WTC11 (cell line): ENCODE measurements at regions not wholly inside any gene's neighbourhood (a gene's known extent, or its start where the extent isn't known, plus 50 kb on each side); places are given as distances from the start of the nearest gene placed in this dataset.

Experiments
- ATAC-seq: fragments of 200-7000 bp; cut with Tn5 transposase; 2 replicates; pipeline ENCODE4 v1.10.0; 2021; ENCODE audit warnings: mild to moderate bottlenecking, moderate library complexity
- CTCF ChIA-PET: fragments of 300-600 bp; sonication (Branson Sonifier 250); formaldehyde crosslinking; loops from one replicate; lab custom pipeline; 2021; ENCODE audit warnings: antibody characterized with exemption; lab: Charles Lee
- POLR2A ChIA-PET: fragments of 350-600 bp; sonication (Branson Sonifier 250); formaldehyde crosslinking; loops from one replicate; lab custom pipeline; 2021; ENCODE audit warnings: antibody characterized with exemption; lab: Charles Lee
- DNase-seq: peaks from one replicate; pipeline ENCODE4 v3.0.0; 2021; ENCODE audit warnings: low spot score
- H3K27ac Mint-ChIP-seq: 2 replicates; pipeline ENCODE4 v1.8.0; 2021; ENCODE audit warnings: mixed read lengths
- H3K27me3 Mint-ChIP-seq: 2 replicates; pipeline ENCODE4 v1.8.0; 2021; ENCODE audit warnings: low read depth, mild to moderate bottlenecking, moderate library complexity, mixed read lengths
- H3K36me3 Mint-ChIP-seq: 2 replicates; pipeline ENCODE4 v1.8.0; 2021; ENCODE audit warnings: mixed read lengths
- H3K4me1 Mint-ChIP-seq: 2 replicates; pipeline ENCODE4 v1.8.0; 2022; ENCODE audit warnings: mixed read lengths
- H3K4me3 Mint-ChIP-seq: 2 replicates; pipeline ENCODE4 v1.8.0; 2021; ENCODE audit warnings: mild to moderate bottlenecking, moderate library complexity, mixed read lengths
- H3K9me3 Mint-ChIP-seq: 2 replicates; pipeline ENCODE4 v1.8.0; 2021; ENCODE audit warnings: mixed read lengths
- ATF1 ChIP-seq: sonication (generic); formaldehyde crosslinking; IDR thresholded peaks from 2 replicates; pipeline ENCODE4 v1.8.1; 2023; ENCODE audit warnings: mild to moderate bottlenecking, moderate library complexity, missing genetic modification reagents
- CBFB ChIP-seq: sonication (generic); formaldehyde crosslinking; IDR thresholded peaks from 2 replicates; pipeline ENCODE4 v1.8.1; 2022; ENCODE audit warnings: mild to moderate bottlenecking, low read depth, missing genetic modification reagents
- CREM ChIP-seq: sonication (generic); formaldehyde crosslinking; IDR thresholded peaks from 2 replicates; pipeline ENCODE4 v1.8.1; 2022; ENCODE audit warnings: mild to moderate bottlenecking, missing genetic modification reagents, moderate library complexity
- FOXJ3 ChIP-seq: sonication (generic); formaldehyde crosslinking; IDR thresholded peaks from 2 replicates; pipeline ENCODE4 v1.9.0; 2021; ENCODE audit warnings: missing genetic modification reagents, mild to moderate bottlenecking, borderline replicate concordance
- FOXP1 ChIP-seq: sonication (generic); formaldehyde crosslinking; IDR thresholded peaks from 2 replicates; pipeline ENCODE4 v1.8.0; 2022; ENCODE audit warnings: missing genetic modification reagents, mild to moderate bottlenecking, moderate library complexity, borderline replicate concordance
- GTF2I ChIP-seq: fragments of 250-450 bp; sonication (Bioruptor Pico); conservative IDR thresholded peaks from 2 replicates; pipeline ENCODE4 v1.4.0; 2021; ENCODE audit warnings: mild to moderate bottlenecking
- JAZF1 ChIP-seq: fragments of 250-450 bp; sonication (Bioruptor Pico); IDR thresholded peaks from 2 replicates; pipeline ENCODE4 v1.9.0; 2021; ENCODE audit warnings: moderate library complexity, mild to moderate bottlenecking, inconsistent platforms
- KAT7 ChIP-seq: sonication (generic); formaldehyde crosslinking; IDR thresholded peaks from 2 replicates; pipeline ENCODE4 v1.8.1; 2023; ENCODE audit warnings: missing genetic modification reagents, mild to moderate bottlenecking, borderline replicate concordance
- NFATC4 ChIP-seq: fragments of 250-450 bp; sonication (Bioruptor Pico); IDR thresholded peaks from 2 replicates; pipeline ENCODE4 v1.9.0; 2021; ENCODE audit warnings: mild to moderate bottlenecking
- NFE2L1 ChIP-seq: sonication (generic); formaldehyde crosslinking; IDR thresholded peaks from 2 replicates; pipeline ENCODE4 v1.8.1; 2023; ENCODE audit warnings: missing genetic modification reagents
- NFYB ChIP-seq: sonication (generic); formaldehyde crosslinking; conservative IDR thresholded peaks from 2 replicates; pipeline ENCODE4 v1.8.0; 2022; ENCODE audit warnings: low read depth, missing genetic modification reagents
- NR1H2 ChIP-seq: sonication (generic); formaldehyde crosslinking; IDR thresholded peaks from 2 replicates; pipeline ENCODE4 v1.9.0; 2021; ENCODE audit warnings: mild to moderate bottlenecking, moderate library complexity, missing genetic modification reagents
- RELA ChIP-seq: sonication (generic); formaldehyde crosslinking; IDR thresholded peaks from 2 replicates; pipeline ENCODE4 v1.8.1; 2022; ENCODE audit warnings: missing genetic modification reagents, mild to moderate bottlenecking, borderline replicate concordance
- RORB ChIP-seq: fragments of 250-450 bp; sonication (Bioruptor Pico); IDR thresholded peaks from 2 replicates; pipeline ENCODE4 v1.9.0; 2021; ENCODE audit warnings: mild to moderate bottlenecking
- SP1 ChIP-seq: sonication (generic); formaldehyde crosslinking; conservative IDR thresholded peaks from 2 replicates; pipeline ENCODE4 v1.8.1; 2022; ENCODE audit warnings: missing genetic modification reagents
- TEAD1 ChIP-seq: sonication (generic); formaldehyde crosslinking; IDR thresholded peaks from 2 replicates; pipeline ENCODE4 v1.8.0; 2022; ENCODE audit warnings: mild to moderate bottlenecking, missing genetic modification reagents
- ZNF121 ChIP-seq: sonication (generic); formaldehyde crosslinking; IDR thresholded peaks from 2 replicates; pipeline ENCODE4 v1.8.0; 2023; ENCODE audit warnings: missing genetic modification reagents
- ZNF317 ChIP-seq: sonication (generic); formaldehyde crosslinking; IDR thresholded peaks from 2 replicates; pipeline ENCODE4 v1.8.1; 2023; ENCODE audit warnings: low read depth, mild to moderate bottlenecking, moderate library complexity, missing genetic modification reagents, borderline replicate concordance
- TF ChIP-seq, protein P1 (sequence below): sonication (generic); formaldehyde crosslinking; IDR thresholded peaks from 2 replicates; pipeline ENCODE4 v1.8.1; 2022; ENCODE audit warnings: mild to moderate bottlenecking, missing genetic modification reagents, moderate library complexity, borderline replicate concordance
- TF ChIP-seq, protein P2 (sequence below): fragments of 250-450 bp; sonication (Bioruptor Pico); conservative IDR thresholded peaks from 2 replicates; pipeline ENCODE4 v1.9.0; 2021; ENCODE audit warnings: mild to moderate bottlenecking
- TF ChIP-seq, protein P3 (sequence below): fragments of 250-450 bp; sonication (Bioruptor Pico); IDR thresholded peaks from 2 replicates; pipeline ENCODE4 v1.9.0; 2021; ENCODE audit warnings: mild to moderate bottlenecking, borderline replicate concordance
- TF ChIP-seq, protein P4 (sequence below): sonication (generic); formaldehyde crosslinking; IDR thresholded peaks from 2 replicates; pipeline ENCODE4 v1.8.0; 2023; ENCODE audit warnings: missing genetic modification reagents
- TF ChIP-seq, protein P5 (sequence below): fragments of 250-450 bp; sonication (Bioruptor Pico); IDR thresholded peaks from 2 replicates; pipeline ENCODE4 v1.9.0; 2021; ENCODE audit warnings: mild to moderate bottlenecking

DNA sequence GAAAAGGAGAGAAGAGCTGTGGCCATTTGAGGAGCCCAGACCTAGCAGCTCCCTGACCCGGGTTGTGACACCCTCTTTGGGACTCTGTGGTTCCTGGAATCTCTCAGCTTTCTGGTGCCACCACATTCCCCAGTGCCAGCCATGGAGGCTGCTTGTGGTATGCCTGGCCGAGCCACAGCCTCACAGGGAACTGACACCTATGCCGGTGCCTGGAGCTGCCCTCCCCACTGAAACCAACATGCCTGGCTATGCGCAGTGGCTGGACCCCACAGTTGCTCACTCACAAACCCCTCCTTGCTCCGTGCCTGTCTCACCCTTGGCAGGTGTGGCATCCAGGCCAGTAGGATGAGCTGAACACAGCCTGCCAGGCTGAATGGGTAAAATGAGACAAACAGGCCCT, 749.4 kb downstream of the ARAP2 start:
- no peak for TF ChIP-seq NFATC4 (CRISPR knock-in tag)
- no peak for TF ChIP-seq ATF1 (CRISPR knock-in tag)
- no peak for TF ChIP-seq CBFB
- ChIA-PET POLR2A (no interaction called here), CTCF (no interaction called here)
- H3K36me3 Mint-ChIP-seq, result no peaks in the 10 kb centered on the region
- DNase-seq (no peak), ATAC-seq (no peak)
- H3K27me3 Mint-ChIP-seq, result no peaks in the 10 kb centered on the region
- H3K9me3 Mint-ChIP-seq, result peaks cover 15% of the 10 kb centered on the region
- no peak overlapping the region for H3K4me3 Mint-ChIP-seq
- H3K4me1 Mint-ChIP-seq, result no peaks in the 10 kb centered on the region
- no peak overlapping the region for H3K27ac Mint-ChIP-seq

DNA sequence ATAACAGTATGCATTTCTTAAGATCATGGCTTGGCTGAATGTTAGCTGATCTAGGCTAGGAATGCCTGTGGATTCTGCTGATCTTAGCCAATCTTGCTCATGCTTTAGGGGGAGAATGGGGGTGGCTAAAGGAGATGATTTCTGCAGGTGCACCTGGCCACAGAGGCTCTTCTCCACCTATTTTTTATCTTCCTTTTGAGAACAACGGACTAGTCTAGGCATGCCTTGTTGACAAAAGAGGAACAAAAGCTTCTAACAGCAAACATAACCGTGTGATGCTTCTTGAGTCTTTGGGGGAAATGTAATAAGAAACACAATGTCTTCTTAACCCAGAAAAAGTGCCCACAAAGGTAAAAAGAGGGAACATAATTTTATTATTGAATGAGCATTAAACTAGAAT, 743.5 kb downstream of the ARAP2 start:
- Mint-ChIP-seq H3K27me3 (no peaks in the 10 kb centered on the region), H3K4me1 (peaks cover 9% of the 10 kb centered on the region), H3K36me3 (0 out of 2 replicates have a peak, but pooled peaks cover 3% of the 10 kb centered on the region), H3K9me3 (peaks cover 6% of the 10 kb centered on the region), H3K27ac (peak overlapping the region; percentile 53; the same call in 1 of the 2 replicates), H3K4me3 (no peak overlapping the region)
- POLR2A ChIA-PET, result no interaction called here
- CTCF ChIA-PET, result no interaction called here
- ATAC-seq, result no peak
- no peak for DNase-seq
- no peak for TF ChIP-seq NR1H2 (CRISPR knock-in tag)
- TF ChIP-seq, protein P1, sequence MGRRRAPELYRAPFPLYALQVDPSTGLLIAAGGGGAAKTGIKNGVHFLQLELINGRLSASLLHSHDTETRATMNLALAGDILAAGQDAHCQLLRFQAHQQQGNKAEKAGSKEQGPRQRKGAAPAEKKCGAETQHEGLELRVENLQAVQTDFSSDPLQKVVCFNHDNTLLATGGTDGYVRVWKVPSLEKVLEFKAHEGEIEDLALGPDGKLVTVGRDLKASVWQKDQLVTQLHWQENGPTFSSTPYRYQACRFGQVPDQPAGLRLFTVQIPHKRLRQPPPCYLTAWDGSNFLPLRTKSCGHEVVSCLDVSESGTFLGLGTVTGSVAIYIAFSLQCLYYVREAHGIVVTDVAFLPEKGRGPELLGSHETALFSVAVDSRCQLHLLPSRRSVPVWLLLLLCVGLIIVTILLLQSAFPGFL, result no peak
- no peak for TF ChIP-seq ZNF121
- no peak for TF ChIP-seq FOXP1 (CRISPR knock-in tag)
- TF ChIP-seq, protein P2, sequence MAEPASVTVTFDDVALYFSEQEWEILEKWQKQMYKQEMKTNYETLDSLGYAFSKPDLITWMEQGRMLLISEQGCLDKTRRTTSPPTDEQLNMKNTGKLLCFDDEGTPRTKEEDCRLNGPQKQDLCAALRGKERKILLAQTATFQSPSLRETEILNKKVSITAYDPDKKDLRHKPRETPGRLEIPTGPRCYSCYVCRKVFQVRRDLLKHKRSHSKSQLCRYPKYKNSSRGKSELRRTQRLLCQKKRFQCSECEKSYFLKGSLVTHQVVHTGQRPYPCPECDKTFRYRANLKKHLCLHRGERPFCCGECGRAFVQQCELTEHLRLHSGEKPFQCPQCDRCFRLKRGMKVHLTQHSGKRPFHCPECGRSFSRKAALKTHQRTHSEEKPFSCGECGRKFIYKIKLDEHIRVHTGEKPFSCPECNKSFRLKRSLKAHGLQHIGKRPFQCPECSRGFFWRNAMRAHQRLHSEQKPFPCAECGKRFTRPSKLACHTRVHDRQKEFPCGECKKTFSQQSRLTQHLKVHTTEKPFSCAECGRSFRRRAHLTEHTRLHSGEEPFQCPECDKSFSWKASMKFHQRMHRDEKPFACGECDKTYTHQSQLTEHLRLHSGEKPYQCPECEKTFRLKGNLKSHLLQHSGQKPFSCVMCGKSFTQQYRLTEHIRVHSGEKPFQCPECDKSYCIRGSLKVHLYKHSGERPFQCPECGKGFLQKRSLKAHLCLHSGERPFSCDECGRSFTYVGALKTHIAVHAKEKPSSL, result no peak
- no peak for TF ChIP-seq ZNF317 (CRISPR knock-in tag)
- TF ChIP-seq, protein P3, sequence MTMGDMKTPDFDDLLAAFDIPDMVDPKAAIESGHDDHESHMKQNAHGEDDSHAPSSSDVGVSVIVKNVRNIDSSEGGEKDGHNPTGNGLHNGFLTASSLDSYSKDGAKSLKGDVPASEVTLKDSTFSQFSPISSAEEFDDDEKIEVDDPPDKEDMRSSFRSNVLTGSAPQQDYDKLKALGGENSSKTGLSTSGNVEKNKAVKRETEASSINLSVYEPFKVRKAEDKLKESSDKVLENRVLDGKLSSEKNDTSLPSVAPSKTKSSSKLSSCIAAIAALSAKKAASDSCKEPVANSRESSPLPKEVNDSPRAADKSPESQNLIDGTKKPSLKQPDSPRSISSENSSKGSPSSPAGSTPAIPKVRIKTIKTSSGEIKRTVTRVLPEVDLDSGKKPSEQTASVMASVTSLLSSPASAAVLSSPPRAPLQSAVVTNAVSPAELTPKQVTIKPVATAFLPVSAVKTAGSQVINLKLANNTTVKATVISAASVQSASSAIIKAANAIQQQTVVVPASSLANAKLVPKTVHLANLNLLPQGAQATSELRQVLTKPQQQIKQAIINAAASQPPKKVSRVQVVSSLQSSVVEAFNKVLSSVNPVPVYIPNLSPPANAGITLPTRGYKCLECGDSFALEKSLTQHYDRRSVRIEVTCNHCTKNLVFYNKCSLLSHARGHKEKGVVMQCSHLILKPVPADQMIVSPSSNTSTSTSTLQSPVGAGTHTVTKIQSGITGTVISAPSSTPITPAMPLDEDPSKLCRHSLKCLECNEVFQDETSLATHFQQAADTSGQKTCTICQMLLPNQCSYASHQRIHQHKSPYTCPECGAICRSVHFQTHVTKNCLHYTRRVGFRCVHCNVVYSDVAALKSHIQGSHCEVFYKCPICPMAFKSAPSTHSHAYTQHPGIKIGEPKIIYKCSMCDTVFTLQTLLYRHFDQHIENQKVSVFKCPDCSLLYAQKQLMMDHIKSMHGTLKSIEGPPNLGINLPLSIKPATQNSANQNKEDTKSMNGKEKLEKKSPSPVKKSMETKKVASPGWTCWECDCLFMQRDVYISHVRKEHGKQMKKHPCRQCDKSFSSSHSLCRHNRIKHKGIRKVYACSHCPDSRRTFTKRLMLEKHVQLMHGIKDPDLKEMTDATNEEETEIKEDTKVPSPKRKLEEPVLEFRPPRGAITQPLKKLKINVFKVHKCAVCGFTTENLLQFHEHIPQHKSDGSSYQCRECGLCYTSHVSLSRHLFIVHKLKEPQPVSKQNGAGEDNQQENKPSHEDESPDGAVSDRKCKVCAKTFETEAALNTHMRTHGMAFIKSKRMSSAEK, result no peak
- no peak for TF ChIP-seq NFE2L1
- no peak for TF ChIP-seq FOXJ3 (CRISPR knock-in tag)
- no peak for TF ChIP-seq CREM (CRISPR knock-in tag)
- no peak for TF ChIP-seq KAT7
- no peak for TF ChIP-seq GTF2I
- TF ChIP-seq RORB (CRISPR knock-in tag), result no peak
- TF ChIP-seq NFYB (CRISPR knock-in tag), result no peak
- TF ChIP-seq JAZF1 (CRISPR knock-in tag), result no peak
- TF ChIP-seq, protein P4, sequence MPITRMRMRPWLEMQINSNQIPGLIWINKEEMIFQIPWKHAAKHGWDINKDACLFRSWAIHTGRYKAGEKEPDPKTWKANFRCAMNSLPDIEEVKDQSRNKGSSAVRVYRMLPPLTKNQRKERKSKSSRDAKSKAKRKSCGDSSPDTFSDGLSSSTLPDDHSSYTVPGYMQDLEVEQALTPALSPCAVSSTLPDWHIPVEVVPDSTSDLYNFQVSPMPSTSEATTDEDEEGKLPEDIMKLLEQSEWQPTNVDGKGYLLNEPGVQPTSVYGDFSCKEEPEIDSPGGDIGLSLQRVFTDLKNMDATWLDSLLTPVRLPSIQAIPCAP, result no peak
- no peak for TF ChIP-seq SP1 (CRISPR knock-in tag)
- TF ChIP-seq RELA (CRISPR knock-in tag), result no peak
- TF ChIP-seq, protein P5, sequence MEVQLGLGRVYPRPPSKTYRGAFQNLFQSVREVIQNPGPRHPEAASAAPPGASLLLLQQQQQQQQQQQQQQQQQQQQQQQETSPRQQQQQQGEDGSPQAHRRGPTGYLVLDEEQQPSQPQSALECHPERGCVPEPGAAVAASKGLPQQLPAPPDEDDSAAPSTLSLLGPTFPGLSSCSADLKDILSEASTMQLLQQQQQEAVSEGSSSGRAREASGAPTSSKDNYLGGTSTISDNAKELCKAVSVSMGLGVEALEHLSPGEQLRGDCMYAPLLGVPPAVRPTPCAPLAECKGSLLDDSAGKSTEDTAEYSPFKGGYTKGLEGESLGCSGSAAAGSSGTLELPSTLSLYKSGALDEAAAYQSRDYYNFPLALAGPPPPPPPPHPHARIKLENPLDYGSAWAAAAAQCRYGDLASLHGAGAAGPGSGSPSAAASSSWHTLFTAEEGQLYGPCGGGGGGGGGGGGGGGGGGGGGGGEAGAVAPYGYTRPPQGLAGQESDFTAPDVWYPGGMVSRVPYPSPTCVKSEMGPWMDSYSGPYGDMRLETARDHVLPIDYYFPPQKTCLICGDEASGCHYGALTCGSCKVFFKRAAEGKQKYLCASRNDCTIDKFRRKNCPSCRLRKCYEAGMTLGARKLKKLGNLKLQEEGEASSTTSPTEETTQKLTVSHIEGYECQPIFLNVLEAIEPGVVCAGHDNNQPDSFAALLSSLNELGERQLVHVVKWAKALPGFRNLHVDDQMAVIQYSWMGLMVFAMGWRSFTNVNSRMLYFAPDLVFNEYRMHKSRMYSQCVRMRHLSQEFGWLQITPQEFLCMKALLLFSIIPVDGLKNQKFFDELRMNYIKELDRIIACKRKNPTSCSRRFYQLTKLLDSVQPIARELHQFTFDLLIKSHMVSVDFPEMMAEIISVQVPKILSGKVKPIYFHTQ (CRISPR knock-in tag), result no peak
- TF ChIP-seq TEAD1 (CRISPR knock-in tag), result no peak
